B cell (primary cell): ENCODE measurements at regions not wholly inside any gene's neighbourhood (a gene's known extent, or its start where the extent isn't known, plus 50 kb on each side); places are given as distances from the start of the nearest gene placed in this dataset.

Experiments used
- EZH2 ChIP-seq: IDR thresholded peaks from 2 replicates; pipeline ENCODE4 v1.6.1; 2012; ENCODE audit warnings: borderline replicate concordance, low read depth, mild to moderate bottlenecking, moderate library complexity, low read length; ENCODE audit not compliant: insufficient read depth, poor library complexity, severe bottlenecking
- TF ChIP-seq, protein P1 (sequence below): fragments of 200-600 bp; IDR thresholded peaks from one replicate; pipeline ENCODE4 v1.8.0; 2022; ENCODE audit warnings: antibody characterized with exemption, mild to moderate bottlenecking

- TF ChIP-seq, protein P1, sequence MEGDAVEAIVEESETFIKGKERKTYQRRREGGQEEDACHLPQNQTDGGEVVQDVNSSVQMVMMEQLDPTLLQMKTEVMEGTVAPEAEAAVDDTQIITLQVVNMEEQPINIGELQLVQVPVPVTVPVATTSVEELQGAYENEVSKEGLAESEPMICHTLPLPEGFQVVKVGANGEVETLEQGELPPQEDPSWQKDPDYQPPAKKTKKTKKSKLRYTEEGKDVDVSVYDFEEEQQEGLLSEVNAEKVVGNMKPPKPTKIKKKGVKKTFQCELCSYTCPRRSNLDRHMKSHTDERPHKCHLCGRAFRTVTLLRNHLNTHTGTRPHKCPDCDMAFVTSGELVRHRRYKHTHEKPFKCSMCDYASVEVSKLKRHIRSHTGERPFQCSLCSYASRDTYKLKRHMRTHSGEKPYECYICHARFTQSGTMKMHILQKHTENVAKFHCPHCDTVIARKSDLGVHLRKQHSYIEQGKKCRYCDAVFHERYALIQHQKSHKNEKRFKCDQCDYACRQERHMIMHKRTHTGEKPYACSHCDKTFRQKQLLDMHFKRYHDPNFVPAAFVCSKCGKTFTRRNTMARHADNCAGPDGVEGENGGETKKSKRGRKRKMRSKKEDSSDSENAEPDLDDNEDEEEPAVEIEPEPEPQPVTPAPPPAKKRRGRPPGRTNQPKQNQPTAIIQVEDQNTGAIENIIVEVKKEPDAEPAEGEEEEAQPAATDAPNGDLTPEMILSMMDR: peak; percentile 77
- no peak for TF ChIP-seq EZH2
Observed at GRCh38 chr5:5886812-5887486, 464.5 kb downstream of the ICE1 start.
